ENCODE measurements at regions not wholly inside any gene's neighbourhood (a gene's known extent, or its start where the extent isn't known, plus 50 kb on each side); places are given as distances from the start of the nearest gene placed in this dataset.
A peak's percentile ranks its signal among the peaks of the same experiment; 100 is the strongest.

- Histone ChIP-seq H4K20me1 (ENCODE audit: insufficient read depth, low read length) (no peaks in the 10 kb centered on the region), H3K9ac (ENCODE audit: insufficient read depth, low read depth, low read length) (no peak overlapping the region), H3K9me3 (ENCODE audit: low read length) (no peaks in the 10 kb centered on the region), H3K79me2 (ENCODE audit: insufficient read depth, low read length) (no peaks in the 10 kb centered on the region), H3K27ac (ENCODE audit: extremely low read length, insufficient read depth, low read length) (no peak overlapping the region), H3K4me2 (ENCODE audit: low read depth, low read length) (no peak overlapping the region), H3K4me3 (replicated peaks in 1 of 3; ENCODE audit: insufficient read depth in 1 of 3, low read depth in 2 of 3, low read length in 3 of 3) (no peak overlapping the region), H2AFZ (ENCODE audit: low read length) (no peak overlapping the region), H3K27me3 (ENCODE audit: control insufficient read depth in 1 of 2, insufficient read depth in 2 of 2, low read length in 2 of 2) (no peaks in the 10 kb centered on the region), H3K4me1 (ENCODE audit: insufficient read depth, low read length) (no peaks in the 10 kb centered on the region), H3K36me3 (replicated peaks in 1 of 2; ENCODE audit: control insufficient read depth in 1 of 2, insufficient read depth in 2 of 2, low read length in 2 of 2) (no peaks in the 10 kb centered on the region)
- no peak; the same call in 2 of the 3 replicates for ATAC-seq
- ChIA-PET CTCF (ENCODE audit: low intra/inter-chr PET ratio, low total read pairs) (no interaction called here), POLR2A (no interaction called here)
- WGBS (ENCODE audit: low lambda C conversion rate) = 0% methylated on average over 2 of the region's 5 CpGs
- TF ChIP-seq SAP130 (CRISPR knock-in tag; IDR thresholded peaks at IDR 0.05; ENCODE audit: low read depth) = no peak
- no peak for TF ChIP-seq ZNF629 (CRISPR knock-in tag; conservative IDR thresholded peaks at IDR 0.05)
- peak; percentile 31; the same call in 1 of the 2 replicates for TF ChIP-seq STAG1 (CRISPR knock-in tag; IDR thresholded peaks at IDR 0.05)
- TF ChIP-seq, protein P1, sequence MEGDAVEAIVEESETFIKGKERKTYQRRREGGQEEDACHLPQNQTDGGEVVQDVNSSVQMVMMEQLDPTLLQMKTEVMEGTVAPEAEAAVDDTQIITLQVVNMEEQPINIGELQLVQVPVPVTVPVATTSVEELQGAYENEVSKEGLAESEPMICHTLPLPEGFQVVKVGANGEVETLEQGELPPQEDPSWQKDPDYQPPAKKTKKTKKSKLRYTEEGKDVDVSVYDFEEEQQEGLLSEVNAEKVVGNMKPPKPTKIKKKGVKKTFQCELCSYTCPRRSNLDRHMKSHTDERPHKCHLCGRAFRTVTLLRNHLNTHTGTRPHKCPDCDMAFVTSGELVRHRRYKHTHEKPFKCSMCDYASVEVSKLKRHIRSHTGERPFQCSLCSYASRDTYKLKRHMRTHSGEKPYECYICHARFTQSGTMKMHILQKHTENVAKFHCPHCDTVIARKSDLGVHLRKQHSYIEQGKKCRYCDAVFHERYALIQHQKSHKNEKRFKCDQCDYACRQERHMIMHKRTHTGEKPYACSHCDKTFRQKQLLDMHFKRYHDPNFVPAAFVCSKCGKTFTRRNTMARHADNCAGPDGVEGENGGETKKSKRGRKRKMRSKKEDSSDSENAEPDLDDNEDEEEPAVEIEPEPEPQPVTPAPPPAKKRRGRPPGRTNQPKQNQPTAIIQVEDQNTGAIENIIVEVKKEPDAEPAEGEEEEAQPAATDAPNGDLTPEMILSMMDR (CRISPR knock-in tag; IDR thresholded peaks at IDR 0.05) = peak; percentile 33; the same call in 1 of the 2 replicates
- in situ Hi-C loops (cut with HindIII; ENCODE audit: extremely low pct_ligation_motif_present, low pct_unique_long_range_greater_than_20kb) (no loop called here), intact Hi-C loops (cut with micrococcal nuclease; ENCODE audit: unreplicated experiment) (no loop called here)
- FAIRE-seq = no peak
- BruUV-seq (replicated peaks) = no TSS peak
- no peak for DNase-seq (ENCODE audit: low spot score)
Observed at GRCh38 chr11:109865548-109866186, 227.5 kb upstream of the ZC3H12C start.

- no TSS peak for BruUV-seq (replicated peaks)
- no peak for ATAC-seq
Observed at GRCh38 chr11:109867784-109868183, 225.4 kb upstream of the ZC3H12C start.

More at GRCh38 chr11:109867784-109868183, 225.4 kb upstream of the ZC3H12C start:
- TF ChIP-seq, protein P2, sequence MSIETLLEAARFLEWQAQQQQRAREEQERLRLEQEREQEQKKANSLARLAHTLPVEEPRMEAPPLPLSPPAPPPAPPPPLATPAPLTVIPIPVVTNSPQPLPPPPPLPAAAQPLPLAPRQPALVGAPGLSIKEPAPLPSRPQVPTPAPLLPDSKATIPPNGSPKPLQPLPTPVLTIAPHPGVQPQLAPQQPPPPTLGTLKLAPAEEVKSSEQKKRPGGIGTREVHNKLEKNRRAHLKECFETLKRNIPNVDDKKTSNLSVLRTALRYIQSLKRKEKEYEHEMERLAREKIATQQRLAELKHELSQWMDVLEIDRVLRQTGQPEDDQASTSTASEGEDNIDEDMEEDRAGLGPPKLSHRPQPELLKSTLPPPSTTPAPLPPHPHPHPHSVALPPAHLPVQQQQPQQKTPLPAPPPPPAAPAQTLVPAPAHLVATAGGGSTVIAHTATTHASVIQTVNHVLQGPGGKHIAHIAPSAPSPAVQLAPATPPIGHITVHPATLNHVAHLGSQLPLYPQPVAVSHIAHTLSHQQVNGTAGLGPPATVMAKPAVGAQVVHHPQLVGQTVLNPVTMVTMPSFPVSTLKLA (IDR thresholded peaks at IDR 0.05) = peak; percentile 69
- no peak for TF ChIP-seq THAP9 (CRISPR knock-in tag; IDR thresholded peaks at IDR 0.05; ENCODE audit: borderline replicate concordance)
- Histone ChIP-seq H2AFZ (ENCODE audit: low read length) (no peak overlapping the region), H3K27ac (ENCODE audit: extremely low read length, insufficient read depth, low read length) (no peak overlapping the region), H3K4me1 (ENCODE audit: insufficient read depth, low read length) (no peaks in the 10 kb centered on the region), H3K27me3 (ENCODE audit: control insufficient read depth in 1 of 2, insufficient read depth in 2 of 2, low read length in 2 of 2) (no peaks in the 10 kb centered on the region), H3K9me3 (ENCODE audit: low read length) (no peaks in the 10 kb centered on the region), H3K79me2 (ENCODE audit: insufficient read depth, low read length) (no peaks in the 10 kb centered on the region), H3K4me2 (ENCODE audit: low read depth, low read length) (no peak overlapping the region), H3K4me3 (replicated peaks in 1 of 3; ENCODE audit: insufficient read depth in 1 of 3, low read depth in 2 of 3, low read length in 3 of 3) (no peak overlapping the region), H4K20me1 (ENCODE audit: insufficient read depth, low read length) (no peaks in the 10 kb centered on the region), H3K36me3 (replicated peaks in 1 of 2; ENCODE audit: control insufficient read depth in 1 of 2, insufficient read depth in 2 of 2, low read length in 2 of 2) (no peaks in the 10 kb centered on the region), H3K9ac (ENCODE audit: insufficient read depth, low read depth, low read length) (no peak overlapping the region)
- 8% methylated on average over 2 of the region's 2 CpGs for WGBS (ENCODE audit: low lambda C conversion rate)
- POLR2A ChIA-PET = no interaction called here
- in situ Hi-C loops (cut with HindIII; ENCODE audit: extremely low pct_ligation_motif_present, low pct_unique_long_range_greater_than_20kb) = no loop called here
- intact Hi-C loops (cut with micrococcal nuclease; ENCODE audit: unreplicated experiment) = no loop called here
- no peak for FAIRE-seq
- DNase-seq (ENCODE audit: low spot score) = no peak
- CTCF ChIA-PET (ENCODE audit: low intra/inter-chr PET ratio, low total read pairs) = no interaction called here

Measured in HepG2 (cell line).